Body of pancreas (tissue), 4 donors: ENCODE measurements at regions not wholly inside any gene's neighbourhood (a gene's known extent, or its start where the extent isn't known, plus 50 kb on each side); places are given as distances from the start of the nearest gene placed in this dataset.

Experiments
- CTCF ChIP-seq, 7 experiments: fragments of 450-650 bp in 4 of 7; fragments of 200-600 bp in 3 of 7; sonication (generic) in 3 of 7; IDR thresholded peaks; one replicate each; pipeline ENCODE4 v1.5.1; 2016 to 2019; ENCODE audit warnings: antibody characterized with exemption in 7 of 7
- POLR2A ChIP-seq, 3 donors: fragments of 450-650 bp; IDR thresholded peaks; one replicate each; pipeline ENCODE4 v1.6.1; 2016; ENCODE audit warnings: antibody characterized with exemption in 3 of 3, mild to moderate bottlenecking in 2 of 3

GRCh38 chr21:21858502-21859334 is 860.5 kb downstream of the NCAM2 start:
- no peak for TF ChIP-seq CTCF (IDR thresholded peaks at IDR 0.05)
- TF ChIP-seq POLR2A (IDR thresholded peaks at IDR 0.05): no peak
